ENCODE measurements at regions not wholly inside any gene's neighbourhood (a gene's known extent, or its start where the extent isn't known, plus 50 kb on each side); places are given as distances from the start of the nearest gene placed in this dataset.

GRCh38 chr15:38147246-38147645 lies 105.4 kb upstream of the SPRED1 start:
- CTCF ChIA-PET, result no interaction called here
- no peaks in the 10 kb centered on the region for H3K36me3 Mint-ChIP-seq (ENCODE audit: insufficient read depth, unreplicated experiment)
- DNase-seq, result no peak
- H3K9me3 Mint-ChIP-seq (ENCODE audit: low read depth, unreplicated experiment), result peaks cover 2% of the 10 kb centered on the region
- no peaks in the 10 kb centered on the region for H3K27me3 Mint-ChIP-seq (ENCODE audit: unreplicated experiment)
- H3K4me3 Mint-ChIP-seq (ENCODE audit: low read depth, unreplicated experiment), result no peak overlapping the region
- BruUV-seq (replicated peaks), result no TSS peak
- H3K4me1 Mint-ChIP-seq (ENCODE audit: low read depth, unreplicated experiment), result no peaks in the 10 kb centered on the region
- H3K27ac Mint-ChIP-seq (ENCODE audit: unreplicated experiment), result no peak overlapping the region
- intact Hi-C loops (cut with micrococcal nuclease; ENCODE audit: unreplicated experiment), result no loop called here
- no peak for TF ChIP-seq CTCF (IDR thresholded peaks at IDR 0.05; ENCODE audit: unreplicated experiment)

- intact Hi-C loops (cut with micrococcal nuclease; ENCODE audit: unreplicated experiment), result no loop called here
- Mint-ChIP-seq H3K4me3 (ENCODE audit: low read depth, unreplicated experiment) (no peak overlapping the region), H3K36me3 (ENCODE audit: insufficient read depth, unreplicated experiment) (no peaks in the 10 kb centered on the region), H3K27ac (ENCODE audit: unreplicated experiment) (no peak overlapping the region), H3K27me3 (ENCODE audit: unreplicated experiment) (no peaks in the 10 kb centered on the region), H3K4me1 (ENCODE audit: low read depth, unreplicated experiment) (no peaks in the 10 kb centered on the region), H3K9me3 (ENCODE audit: low read depth, unreplicated experiment) (peaks cover 2% of the 10 kb centered on the region)
- BruUV-seq (replicated peaks), result no TSS peak
- no peak for TF ChIP-seq CTCF (IDR thresholded peaks at IDR 0.05; ENCODE audit: unreplicated experiment)
- CTCF ChIA-PET, result interaction anchor here (1.2 kb wide), 1 partner anchor 13 kb away, joined by 4 read pairs; no protein-coding TSS in a partner anchor
- DNase-seq, result no peak
Measured at GRCh38 chr15:38148471-38148870, 104.2 kb upstream of the SPRED1 start.

- CTCF ChIA-PET, result interaction anchor here (1.2 kb wide), 1 partner anchor 12 kb away, joined by 4 read pairs; no protein-coding TSS in a partner anchor
- Mint-ChIP-seq H3K4me3 (ENCODE audit: low read depth, unreplicated experiment) (no peak overlapping the region), H3K36me3 (ENCODE audit: insufficient read depth, unreplicated experiment) (no peaks in the 10 kb centered on the region), H3K27ac (ENCODE audit: unreplicated experiment) (no peak overlapping the region), H3K27me3 (ENCODE audit: unreplicated experiment) (no peaks in the 10 kb centered on the region), H3K4me1 (ENCODE audit: low read depth, unreplicated experiment) (no peaks in the 10 kb centered on the region), H3K9me3 (ENCODE audit: low read depth, unreplicated experiment) (peaks cover 2% of the 10 kb centered on the region)
- no TSS peak for BruUV-seq (replicated peaks)
- intact Hi-C loops (cut with micrococcal nuclease; ENCODE audit: unreplicated experiment), result no loop called here
- no peak for DNase-seq
- no peak for TF ChIP-seq CTCF (IDR thresholded peaks at IDR 0.05; ENCODE audit: unreplicated experiment)
Measured at GRCh38 chr15:38149315-38149714, 103.3 kb upstream of the SPRED1 start.

GRCh38 chr15:38150148-38150547 lies 102.5 kb upstream of the SPRED1 start:
- peaks cover 2% of the 10 kb centered on the region for H3K9me3 Mint-ChIP-seq (ENCODE audit: low read depth, unreplicated experiment)
- H3K27ac Mint-ChIP-seq (ENCODE audit: unreplicated experiment), result no peak overlapping the region
- no peaks in the 10 kb centered on the region for H3K4me1 Mint-ChIP-seq (ENCODE audit: low read depth, unreplicated experiment)
- H3K4me3 Mint-ChIP-seq (ENCODE audit: low read depth, unreplicated experiment), result no peak overlapping the region
- H3K36me3 Mint-ChIP-seq (ENCODE audit: insufficient read depth, unreplicated experiment), result no peaks in the 10 kb centered on the region
- no peaks in the 10 kb centered on the region for H3K27me3 Mint-ChIP-seq (ENCODE audit: unreplicated experiment)
- DNase-seq, result no peak
- intact Hi-C loops (cut with micrococcal nuclease; ENCODE audit: unreplicated experiment), result no loop called here
- no peak for TF ChIP-seq CTCF (IDR thresholded peaks at IDR 0.05; ENCODE audit: unreplicated experiment)
- no TSS peak for BruUV-seq (replicated peaks)
- CTCF ChIA-PET, result no interaction called here

Data from Calu3 (cell line).